ENCODE measurements at regions not wholly inside any gene's neighbourhood (a gene's known extent, or its start where the extent isn't known, plus 50 kb on each side); places are given as distances from the start of the nearest gene placed in this dataset.

GRCh38 chr1:187626056-187626455 is 797.3 kb downstream of the PLA2G4A start:
- intact Hi-C loops (cut with micrococcal nuclease; ENCODE audit: unreplicated experiment): no loop called here
- Histone ChIP-seq H3K4me3 (ENCODE audit: low read depth, low read length, poor library complexity, severe bottlenecking) (no peak overlapping the region), H3K4me1 (ENCODE audit: insufficient read depth, low read length, poor library complexity, severe bottlenecking) (no peaks in the 10 kb centered on the region), H3K27ac (ENCODE audit: low read depth, low read length, poor library complexity, severe bottlenecking) (no peak overlapping the region), H2AFZ (ENCODE audit: low read length) (no peak overlapping the region), H3K36me3 (ENCODE audit: insufficient read depth, low read length) (no peaks in the 10 kb centered on the region), H4K20me1 (ENCODE audit: insufficient read depth, low read length) (no peaks in the 10 kb centered on the region), H3K4me2 (ENCODE audit: low read length) (no peak overlapping the region), H3K9me3 (ENCODE audit: low read length) (no peaks in the 10 kb centered on the region), H3K9me2 (ENCODE audit: insufficient read depth, low read length) (no peaks in the 10 kb centered on the region), H3K79me2 (ENCODE audit: insufficient read depth, low read depth, low read length) (no peaks in the 10 kb centered on the region)
- ChIA-PET POLR2A (no interaction called here), CTCF (ENCODE audit: unreplicated experiment) (no interaction called here)
- no peak for DNase-seq (ENCODE audit: low spot score)
- no TSS peak for BruUV-seq (replicated peaks)
- TF ChIP-seq EZH2phosphoT487 (IDR thresholded peaks at IDR 0.05; ENCODE audit: borderline replicate concordance, low read depth, low read length) (no peak), CTCF (conservative IDR thresholded peaks at IDR 0.05; ENCODE audit: low read length) (no peak)

- no peak for TF ChIP-seq EZH2phosphoT487 (IDR thresholded peaks at IDR 0.05; ENCODE audit: borderline replicate concordance, low read depth, low read length)
- no peak for TF ChIP-seq CTCF (conservative IDR thresholded peaks at IDR 0.05; ENCODE audit: low read length)
- no peak for DNase-seq (ENCODE audit: low spot score)
- POLR2A ChIA-PET: interaction anchor here (0.5 to 1.0 kb wide), 2 partner anchors 18 to 26 kb away, joined by 4 to 5 read pairs; no protein-coding TSS in a partner anchor
- BruUV-seq (replicated peaks): no TSS peak
- Histone ChIP-seq H4K20me1 (ENCODE audit: insufficient read depth, low read length) (no peaks in the 10 kb centered on the region), H3K9me3 (ENCODE audit: low read length) (no peaks in the 10 kb centered on the region), H3K4me2 (ENCODE audit: low read length) (no peak overlapping the region), H2AFZ (ENCODE audit: low read length) (no peak overlapping the region), H3K36me3 (ENCODE audit: insufficient read depth, low read length) (no peaks in the 10 kb centered on the region), H3K4me3 (ENCODE audit: low read depth, low read length, poor library complexity, severe bottlenecking) (no peak overlapping the region), H3K4me1 (ENCODE audit: insufficient read depth, low read length, poor library complexity, severe bottlenecking) (no peaks in the 10 kb centered on the region), H3K79me2 (ENCODE audit: insufficient read depth, low read depth, low read length) (no peaks in the 10 kb centered on the region), H3K9me2 (ENCODE audit: insufficient read depth, low read length) (no peaks in the 10 kb centered on the region), H3K27ac (ENCODE audit: low read depth, low read length, poor library complexity, severe bottlenecking) (no peak overlapping the region)
- CTCF ChIA-PET (ENCODE audit: unreplicated experiment): no interaction called here
- intact Hi-C loops (cut with micrococcal nuclease; ENCODE audit: unreplicated experiment): no loop called here
These were observed 798.8 kb downstream of the PLA2G4A start for GRCh38 chr1:187627516-187627915.

- intact Hi-C loops (cut with micrococcal nuclease; ENCODE audit: unreplicated experiment): no loop called here
- no peak overlapping the region for H3K27ac ChIP-seq (ENCODE audit: low read depth, low read length, poor library complexity, severe bottlenecking)
- ChIA-PET POLR2A (no interaction called here), CTCF (ENCODE audit: unreplicated experiment) (no interaction called here)
- TF ChIP-seq EZH2phosphoT487 (IDR thresholded peaks at IDR 0.05; ENCODE audit: borderline replicate concordance, low read depth, low read length) (no peak), CTCF (conservative IDR thresholded peaks at IDR 0.05; ENCODE audit: low read length) (no peak)
- H3K4me1 ChIP-seq (ENCODE audit: insufficient read depth, low read length, poor library complexity, severe bottlenecking): no peaks in the 10 kb centered on the region
- H3K4me2 ChIP-seq (ENCODE audit: low read length): no peak overlapping the region
- no peak overlapping the region for H2AFZ ChIP-seq (ENCODE audit: low read length)
- no peaks in the 10 kb centered on the region for H4K20me1 ChIP-seq (ENCODE audit: insufficient read depth, low read length)
- no peak for DNase-seq (ENCODE audit: low spot score)
- BruUV-seq (replicated peaks): no TSS peak
- H3K4me3 ChIP-seq (ENCODE audit: low read depth, low read length, poor library complexity, severe bottlenecking): no peak overlapping the region
- no peaks in the 10 kb centered on the region for H3K9me3 ChIP-seq (ENCODE audit: low read length)
- no peaks in the 10 kb centered on the region for H3K79me2 ChIP-seq (ENCODE audit: insufficient read depth, low read depth, low read length)
- no peaks in the 10 kb centered on the region for H3K36me3 ChIP-seq (ENCODE audit: insufficient read depth, low read length)
- H3K9me2 ChIP-seq (ENCODE audit: insufficient read depth, low read length): no peaks in the 10 kb centered on the region
These were observed 800.3 kb downstream of the PLA2G4A start for GRCh38 chr1:187629075-187629474.

Measured in OCI-LY7 (cell line).